ENCODE measurements at regions not wholly inside any gene's neighbourhood (a gene's known extent, or its start where the extent isn't known, plus 50 kb on each side); places are given as distances from the start of the nearest gene placed in this dataset.

GRCh38 chr2:45303417-45304202, 294.4 kb upstream of the SIX2 start:
- Histone ChIP-seq H3K36me3 (ENCODE audit: control insufficient read depth in 2 of 2, insufficient read depth in 1 of 2, low read length in 2 of 2) (no peaks in the 10 kb centered on the region), H3K27ac (ENCODE audit: extremely low read depth, low read depth, low read length) (no peak overlapping the region), H3K4me3 (ENCODE audit: low read depth, low read length) (no peak overlapping the region), H3K4me1 (ENCODE audit: control insufficient read depth, insufficient read depth, low read length) (peaks cover 3% of the 10 kb centered on the region), H3K9me3 (ENCODE audit: control insufficient read depth, insufficient read depth, low read depth, low read length) (no peaks in the 10 kb centered on the region)
- ChIA-PET POLR2A (no interaction called here), CTCF (no interaction called here)
- TF ChIP-seq ZNF335 (tag by site-specific recombination; conservative IDR thresholded peaks at IDR 0.05) (no peak), ZSCAN23 (tag by site-specific recombination; IDR thresholded peaks at IDR 0.05) (no peak), ZNF747 (tag by site-specific recombination; IDR thresholded peaks at IDR 0.05) (no peak), ZNF366 (tag by site-specific recombination; conservative IDR thresholded peaks at IDR 0.05) (peak; percentile 79), ZNF544 (tag by site-specific recombination; IDR thresholded peaks at IDR 0.05) (no peak)
- TF ChIP-seq, protein P1, sequence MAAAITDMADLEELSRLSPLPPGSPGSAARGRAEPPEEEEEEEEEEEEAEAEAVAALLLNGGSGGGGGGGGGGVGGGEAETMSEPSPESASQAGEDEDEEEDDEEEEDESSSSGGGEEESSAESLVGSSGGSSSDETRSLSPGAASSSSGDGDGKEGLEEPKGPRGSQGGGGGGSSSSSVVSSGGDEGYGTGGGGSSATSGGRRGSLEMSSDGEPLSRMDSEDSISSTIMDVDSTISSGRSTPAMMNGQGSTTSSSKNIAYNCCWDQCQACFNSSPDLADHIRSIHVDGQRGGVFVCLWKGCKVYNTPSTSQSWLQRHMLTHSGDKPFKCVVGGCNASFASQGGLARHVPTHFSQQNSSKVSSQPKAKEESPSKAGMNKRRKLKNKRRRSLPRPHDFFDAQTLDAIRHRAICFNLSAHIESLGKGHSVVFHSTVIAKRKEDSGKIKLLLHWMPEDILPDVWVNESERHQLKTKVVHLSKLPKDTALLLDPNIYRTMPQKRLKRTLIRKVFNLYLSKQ (tag by site-specific recombination; IDR thresholded peaks at IDR 0.05; ENCODE audit: borderline replicate concordance): no peak

DNA sequence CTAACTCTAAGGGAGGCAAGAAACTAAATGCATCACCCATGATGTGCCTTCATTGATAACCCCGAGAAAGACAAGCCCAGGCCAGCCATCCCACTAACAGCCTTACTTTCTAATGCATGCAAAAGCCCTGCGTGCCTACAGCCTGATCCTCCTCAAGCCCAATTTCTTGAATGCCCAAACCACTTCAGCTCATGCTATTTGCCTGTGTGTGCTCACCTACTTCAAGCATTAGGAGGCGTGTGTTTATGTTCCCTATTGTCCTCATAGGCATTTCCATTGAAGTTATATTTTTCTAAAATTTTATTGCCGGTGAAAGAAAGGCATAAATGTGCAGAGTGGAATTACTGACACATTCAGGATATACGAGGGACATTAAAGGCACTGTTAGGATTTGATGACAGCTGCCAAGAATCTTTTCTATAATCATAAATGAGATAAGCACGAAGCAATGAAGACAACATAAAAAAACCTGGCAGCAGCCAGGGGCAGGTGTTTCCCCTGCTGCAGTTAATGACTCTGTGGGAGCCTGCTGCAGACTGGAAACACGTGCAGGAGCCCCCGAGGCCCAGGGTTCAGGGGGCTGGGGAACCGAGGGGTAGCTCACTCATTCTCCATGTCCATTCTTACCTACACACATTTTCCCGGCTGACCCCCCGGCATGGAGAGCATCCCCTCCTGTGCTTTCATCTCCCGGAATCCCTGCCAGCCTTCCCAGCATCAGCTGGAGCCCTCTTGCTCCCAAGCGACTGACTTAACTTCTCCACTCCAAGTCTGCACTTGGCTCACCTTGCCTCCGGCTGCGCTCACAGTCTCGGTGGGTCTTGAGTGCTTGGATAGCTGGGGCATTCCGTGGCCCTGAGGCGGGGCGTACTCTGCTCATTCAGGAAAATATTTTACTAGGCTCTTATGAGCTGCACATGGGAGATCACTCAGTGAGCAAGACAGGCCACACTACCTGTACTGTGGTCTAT, 292.3 kb upstream of the SIX2 start:
- CTCF ChIA-PET: interaction anchor here (0.7 to 1.1 kb wide), 2 partner anchors 38 to 110 kb away, joined by 3 to 8 read pairs; no protein-coding TSS in a partner anchor
- Histone ChIP-seq H3K27ac (ENCODE audit: extremely low read depth, low read depth, low read length) (no peak overlapping the region), H3K9me3 (ENCODE audit: control insufficient read depth, insufficient read depth, low read depth, low read length) (no peaks in the 10 kb centered on the region), H3K4me1 (ENCODE audit: control insufficient read depth, insufficient read depth, low read length) (peaks cover 3% of the 10 kb centered on the region), H3K36me3 (ENCODE audit: control insufficient read depth in 2 of 2, insufficient read depth in 1 of 2, low read length in 2 of 2) (no peaks in the 10 kb centered on the region), H3K4me3 (ENCODE audit: low read depth, low read length) (no peak overlapping the region)
- POLR2A ChIA-PET: no interaction called here
- TF ChIP-seq PRDM6 (tag by site-specific recombination; IDR thresholded peaks at IDR 0.05): peak; percentile 89
- peak; percentile 91 for TF ChIP-seq GLIS1 (tag by site-specific recombination; IDR thresholded peaks at IDR 0.05)
- TF ChIP-seq, protein P2, sequence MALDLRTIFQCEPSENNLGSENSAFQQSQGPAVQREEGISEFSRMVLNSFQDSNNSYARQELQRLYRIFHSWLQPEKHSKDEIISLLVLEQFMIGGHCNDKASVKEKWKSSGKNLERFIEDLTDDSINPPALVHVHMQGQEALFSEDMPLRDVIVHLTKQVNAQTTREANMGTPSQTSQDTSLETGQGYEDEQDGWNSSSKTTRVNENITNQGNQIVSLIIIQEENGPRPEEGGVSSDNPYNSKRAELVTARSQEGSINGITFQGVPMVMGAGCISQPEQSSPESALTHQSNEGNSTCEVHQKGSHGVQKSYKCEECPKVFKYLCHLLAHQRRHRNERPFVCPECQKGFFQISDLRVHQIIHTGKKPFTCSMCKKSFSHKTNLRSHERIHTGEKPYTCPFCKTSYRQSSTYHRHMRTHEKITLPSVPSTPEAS (tag by site-specific recombination; IDR thresholded peaks at IDR 0.05): no peak
- peak; percentile 86 for TF ChIP-seq ZIC2 (tag by site-specific recombination; IDR thresholded peaks at IDR 0.05)
- TF ChIP-seq OSR2 (tag by site-specific recombination; IDR thresholded peaks at IDR 0.05): peak; percentile 72
- TF ChIP-seq ZXDB (tag by site-specific recombination; IDR thresholded peaks at IDR 0.05): 0 out of 2 replicates have a peak, but pooled peaks have one; percentile 38
- TF ChIP-seq ZNF791 (tag by site-specific recombination; IDR thresholded peaks at IDR 0.05): no peak
- peak; percentile 70; the same call in 1 of the 2 replicates for TF ChIP-seq OVOL3 (tag by site-specific recombination; IDR thresholded peaks at IDR 0.05)
- TF ChIP-seq, protein P3, sequence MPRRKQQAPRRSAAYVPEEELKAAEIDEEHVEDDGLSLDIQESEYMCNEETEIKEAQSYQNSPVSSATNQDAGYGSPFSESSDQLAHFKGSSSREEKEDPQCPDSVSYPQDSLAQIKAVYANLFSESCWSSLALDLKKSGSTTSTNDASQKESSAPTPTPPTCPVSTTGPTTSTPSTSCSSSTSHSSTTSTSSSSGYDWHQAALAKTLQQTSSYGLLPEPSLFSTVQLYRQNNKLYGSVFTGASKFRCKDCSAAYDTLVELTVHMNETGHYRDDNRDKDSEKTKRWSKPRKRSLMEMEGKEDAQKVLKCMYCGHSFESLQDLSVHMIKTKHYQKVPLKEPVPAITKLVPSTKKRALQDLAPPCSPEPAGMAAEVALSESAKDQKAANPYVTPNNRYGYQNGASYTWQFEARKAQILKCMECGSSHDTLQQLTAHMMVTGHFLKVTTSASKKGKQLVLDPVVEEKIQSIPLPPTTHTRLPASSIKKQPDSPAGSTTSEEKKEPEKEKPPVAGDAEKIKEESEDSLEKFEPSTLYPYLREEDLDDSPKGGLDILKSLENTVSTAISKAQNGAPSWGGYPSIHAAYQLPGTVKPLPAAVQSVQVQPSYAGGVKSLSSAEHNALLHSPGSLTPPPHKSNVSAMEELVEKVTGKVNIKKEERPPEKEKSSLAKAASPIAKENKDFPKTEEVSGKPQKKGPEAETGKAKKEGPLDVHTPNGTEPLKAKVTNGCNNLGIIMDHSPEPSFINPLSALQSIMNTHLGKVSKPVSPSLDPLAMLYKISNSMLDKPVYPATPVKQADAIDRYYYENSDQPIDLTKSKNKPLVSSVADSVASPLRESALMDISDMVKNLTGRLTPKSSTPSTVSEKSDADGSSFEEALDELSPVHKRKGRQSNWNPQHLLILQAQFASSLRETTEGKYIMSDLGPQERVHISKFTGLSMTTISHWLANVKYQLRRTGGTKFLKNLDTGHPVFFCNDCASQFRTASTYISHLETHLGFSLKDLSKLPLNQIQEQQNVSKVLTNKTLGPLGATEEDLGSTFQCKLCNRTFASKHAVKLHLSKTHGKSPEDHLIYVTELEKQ (tag by site-specific recombination; IDR thresholded peaks at IDR 0.05; ENCODE audit: borderline replicate concordance): 0 out of 2 replicates have a peak, but pooled peaks have one; percentile 20
- no peak for TF ChIP-seq ZNF629 (tag by site-specific recombination; IDR thresholded peaks at IDR 0.05)
- TF ChIP-seq SP7 (tag by site-specific recombination; IDR thresholded peaks at IDR 0.05): 0 out of 2 replicates have a peak, but pooled peaks have one; percentile 40
- peak; percentile 69 for TF ChIP-seq FEZF1 (tag by site-specific recombination; IDR thresholded peaks at IDR 0.05)
- peak; percentile 34; the same call in 1 of the 2 replicates for TF ChIP-seq ZNF335 (tag by site-specific recombination; conservative IDR thresholded peaks at IDR 0.05)
- peak; percentile 82 for TF ChIP-seq ZNF843 (tag by site-specific recombination; IDR thresholded peaks at IDR 0.05)
- 0 out of 2 replicates have a peak, but pooled peaks have one; percentile 48 for TF ChIP-seq ZNF449 (tag by site-specific recombination; IDR thresholded peaks at IDR 0.05)
